GM12865 (cell line): ENCODE measurements at regions not wholly inside any gene's neighbourhood (a gene's known extent, or its start where the extent isn't known, plus 50 kb on each side); places are given as distances from the start of the nearest gene placed in this dataset.
A peak's percentile ranks its signal among the peaks of the same experiment; 100 is the strongest.

Experiments
- DNase-seq: peaks from one replicate; pipeline ENCODE4 v3.0.0; 2010; ENCODE audit warnings: low read depth
- H3K4me3 ChIP-seq: 2 replicates; pipeline ENCODE4 v1.5.1; 2011; ENCODE audit warnings: mild to moderate bottlenecking, low read depth, low read length, control low read depth
- CTCF ChIP-seq: IDR thresholded peaks from 2 replicates; pipeline ENCODE4 v1.5.1; 2011; ENCODE audit warnings: low read length, control low read depth, low read depth, inconsistent platforms; ENCODE audit not compliant: insufficient read depth; ENCODE audit errors: missing control alignments

- H3K4me3 ChIP-seq = no peak overlapping the region
- peak; percentile 55 for DNase-seq
- peak; percentile 46 for TF ChIP-seq CTCF
Observed at GRCh38 chrX:124211312-124211942, 121.0 kb upstream of the TEX13D start.

- H3K4me3 ChIP-seq = no peak overlapping the region
- no peak for TF ChIP-seq CTCF
Observed at GRCh38 chrX:124212622-124213021, 119.8 kb upstream of the TEX13D start.

GRCh38 chrX:124215786-124216185 lies 116.7 kb upstream of the TEX13D start:
- TF ChIP-seq CTCF = no peak
- no peak for DNase-seq
- no peak overlapping the region for H3K4me3 ChIP-seq

More at GRCh38 chrX:124212622-124213021, 119.8 kb upstream of the TEX13D start:
- no peak for DNase-seq

GRCh38 chrX:124216396-124217115 lies 115.9 kb upstream of the TEX13D start:
- no peak for DNase-seq
- TF ChIP-seq CTCF = no peak
- no peak overlapping the region for H3K4me3 ChIP-seq

- peak; percentile 50 for DNase-seq
- H3K4me3 ChIP-seq = no peak overlapping the region
- TF ChIP-seq CTCF = no peak
Observed at GRCh38 chrX:124217304-124218251, 114.9 kb upstream of the TEX13D start.

- TF ChIP-seq CTCF = no peak
- H3K4me3 ChIP-seq = no peak overlapping the region
- DNase-seq = no peak
Observed at GRCh38 chrX:124223524-124223923, 108.9 kb upstream of the TEX13D start.
